Stimulated activated CD4-positive, alpha-beta T cell treated with anti-CD3 and anti-CD28 coated beads, Interleukin-12 subunit alpha, Interleukin-12 subunit beta, amount 100 ng/mL, for 24 hours (primary cell): ENCODE measurements at regions not wholly inside any gene's neighbourhood (a gene's known extent, or its start where the extent isn't known, plus 50 kb on each side); places are given as distances from the start of the nearest gene placed in this dataset.

Experiments
- DNase-seq, 2 experiments: peaks; one replicate each; pipeline ENCODE4 v3.0.0-alpha.2; 2020; ENCODE audit warnings: low read depth in 2 of 2

GRCh38 chr2:152875701-152876695 lies 157.6 kb downstream of the ARL6IP6 start:
- DNase-seq, result no peak

GRCh38 chr2:152874955-152875354 lies 156.5 kb downstream of the ARL6IP6 start:
- no peak for DNase-seq

GRCh38 chr2:152870239-152870638 lies 151.8 kb downstream of the ARL6IP6 start:
- no peak for DNase-seq

- DNase-seq, result no peak
Observed at GRCh38 chr2:152867397-152867796, 149.0 kb downstream of the ARL6IP6 start.

- no peak for DNase-seq
Observed at GRCh38 chr2:152864601-152865149, 146.3 kb downstream of the ARL6IP6 start.

- DNase-seq, result no peak
Observed at GRCh38 chr2:152863826-152864225, 145.4 kb downstream of the ARL6IP6 start.

GRCh38 chr2:152861349-152861942 lies 143.0 kb downstream of the ARL6IP6 start:
- no peak for DNase-seq

- no peak for DNase-seq
Observed at GRCh38 chr2:152858594-152859265, 140.3 kb downstream of the ARL6IP6 start.

GRCh38 chr2:152846697-152847470 lies 128.5 kb downstream of the ARL6IP6 start:
- DNase-seq, result no peak

GRCh38 chr2:152835674-152836073 lies 117.3 kb downstream of the ARL6IP6 start:
- no peak for DNase-seq

- DNase-seq, result no peak
Observed at GRCh38 chr2:152827944-152828343, 109.5 kb downstream of the ARL6IP6 start.

GRCh38 chr2:152826581-152827279 lies 108.3 kb downstream of the ARL6IP6 start:
- no peak for DNase-seq

GRCh38 chr2:152825834-152826233 lies 107.4 kb downstream of the ARL6IP6 start:
- DNase-seq, result no peak

- DNase-seq, result no peak
Observed at GRCh38 chr2:152823905-152824304, 105.5 kb downstream of the ARL6IP6 start.

- DNase-seq, result no peak
Observed at GRCh38 chr2:152822676-152823075, 104.3 kb downstream of the ARL6IP6 start.

- no peak for DNase-seq
Observed at GRCh38 chr2:152820048-152820447, 101.6 kb downstream of the ARL6IP6 start.

- no peak for DNase-seq
Observed at GRCh38 chr2:152815634-152816257, 97.3 kb downstream of the ARL6IP6 start.

GRCh38 chr2:152814475-152815030 lies 96.1 kb downstream of the ARL6IP6 start:
- no peak for DNase-seq

GRCh38 chr2:152813351-152813750 lies 94.9 kb downstream of the ARL6IP6 start:
- DNase-seq, result no peak
